ENCODE measurements at regions not wholly inside any gene's neighbourhood (a gene's known extent, or its start where the extent isn't known, plus 50 kb on each side); places are given as distances from the start of the nearest gene placed in this dataset.

GRCh38 chr5:71862507-71863060, 143.5 kb downstream of the CARTPT start:
- DNase-seq (ENCODE audit: extremely low read depth, low read depth, low spot score): no peak

- no peak for DNase-seq (ENCODE audit: extremely low read depth, low read depth, low spot score)
Measured at GRCh38 chr5:71864730-71865601, 145.9 kb downstream of the CARTPT start.

GRCh38 chr5:71865665-71866320, 146.7 kb downstream of the CARTPT start:
- no peak for DNase-seq (ENCODE audit: extremely low read depth, low read depth, low spot score)

GRCh38 chr5:71872311-71872864, 153.3 kb downstream of the CARTPT start:
- no peak for DNase-seq (ENCODE audit: extremely low read depth, low read depth, low spot score)

GRCh38 chr5:71873191-71873591, 154.1 kb downstream of the CARTPT start:
- DNase-seq (ENCODE audit: extremely low read depth, low read depth, low spot score): no peak

GRCh38 chr5:71874521-71874920, 155.4 kb downstream of the CARTPT start:
- no peak for DNase-seq (ENCODE audit: extremely low read depth, low read depth, low spot score)

- DNase-seq (ENCODE audit: extremely low read depth, low read depth, low spot score): no peak
Measured at GRCh38 chr5:71877511-71877910, 158.4 kb downstream of the CARTPT start.

- DNase-seq (ENCODE audit: extremely low read depth, low read depth, low spot score): no peak
Measured at GRCh38 chr5:71880536-71880935, 161.5 kb downstream of the CARTPT start.

GRCh38 chr5:71882826-71883741, 164.0 kb downstream of the CARTPT start:
- no peak for DNase-seq (ENCODE audit: extremely low read depth, low read depth, low spot score)

- no peak for DNase-seq (ENCODE audit: extremely low read depth, low read depth, low spot score)
Measured at GRCh38 chr5:71883742-71884103, 164.6 kb downstream of the CARTPT start.

GRCh38 chr5:71884926-71885325, 165.9 kb downstream of the CARTPT start:
- DNase-seq (ENCODE audit: extremely low read depth, low read depth, low spot score): no peak

- DNase-seq (ENCODE audit: extremely low read depth, low read depth, low spot score): no peak
Measured at GRCh38 chr5:71886406-71886805, 167.3 kb downstream of the CARTPT start.

- peak; percentile 48 for DNase-seq (ENCODE audit: extremely low read depth, low read depth, low spot score)
Measured at GRCh38 chr5:71887680-71888079, 168.6 kb downstream of the CARTPT start.

GRCh38 chr5:71891406-71891805, 172.3 kb downstream of the CARTPT start:
- DNase-seq (ENCODE audit: extremely low read depth, low read depth, low spot score): no peak

- no peak for DNase-seq (ENCODE audit: extremely low read depth, low read depth, low spot score)
Measured at GRCh38 chr5:71891856-71892255, 172.8 kb downstream of the CARTPT start.

- DNase-seq (ENCODE audit: extremely low read depth, low read depth, low spot score): no peak
Measured at GRCh38 chr5:71892641-71893365, 173.7 kb downstream of the CARTPT start.

GRCh38 chr5:71893451-71893850, 174.4 kb downstream of the CARTPT start:
- DNase-seq (ENCODE audit: extremely low read depth, low read depth, low spot score): no peak

GRCh38 chr5:71894091-71894490, 175.0 kb downstream of the CARTPT start:
- no peak for DNase-seq (ENCODE audit: extremely low read depth, low read depth, low spot score)

- DNase-seq (ENCODE audit: extremely low read depth, low read depth, low spot score): no peak
Measured at GRCh38 chr5:71895546-71895945, 176.5 kb downstream of the CARTPT start.

GRCh38 chr5:71899865-71900342, 180.8 kb downstream of the CARTPT start:
- no peak for DNase-seq (ENCODE audit: extremely low read depth, low read depth, low spot score)

Data from glomerular endothelial cell (primary cell).